Stomach smooth muscle (tissue), 2 donors: ENCODE measurements at regions not wholly inside any gene's neighbourhood (a gene's known extent, or its start where the extent isn't known, plus 50 kb on each side); places are given as distances from the start of the nearest gene placed in this dataset.

Source experiments
- H3K27ac ChIP-seq: one replicate; pipeline ENCODE4 v1.7.0; 2013; ENCODE audit warnings: mild to moderate bottlenecking, low read length, inconsistent platforms
- H3K27me3 ChIP-seq, 2 donors: one replicate each; pipeline ENCODE4 v1.7.0; 2013; ENCODE audit warnings: low read length in 2 of 2; ENCODE audit not compliant: insufficient read depth in 2 of 2, control insufficient read depth in 1 of 2
- H3K36me3 ChIP-seq, 2 donors: one replicate each; pipeline ENCODE4 v1.7.0; 2013; ENCODE audit warnings: low read length in 2 of 2; ENCODE audit not compliant: control insufficient read depth in 2 of 2, insufficient read depth in 2 of 2
- H3K4me1 ChIP-seq: one replicate; pipeline ENCODE4 v1.7.0; 2013; ENCODE audit warnings: low read length; ENCODE audit not compliant: control insufficient read depth, insufficient read depth
- H3K4me3 ChIP-seq, 2 donors: one replicate each; pipeline ENCODE4 v1.7.0; 2013; ENCODE audit warnings: low read length in 2 of 2
- H3K9ac ChIP-seq, 2 donors: one replicate each; pipeline ENCODE4 v1.7.0; 2013; ENCODE audit warnings: low read length in 2 of 2, mild to moderate bottlenecking in 1 of 2
- H3K9me3 ChIP-seq, 2 donors: one replicate each; pipeline ENCODE4 v1.7.0; 2013; ENCODE audit warnings: low read length in 2 of 2; ENCODE audit not compliant: control insufficient read depth in 2 of 2
- donor health status: healthy.
- donor health status: Pancreatic carcinoma.

GRCh38 chr6:90450268-90450953, 136.5 kb downstream of the MAP3K7 start:
- no peak overlapping the region for H3K27ac ChIP-seq
- no peaks in the 10 kb centered on the region for H3K36me3 ChIP-seq
- no peaks in the 10 kb centered on the region for H3K4me1 ChIP-seq
- no peak overlapping the region for H3K9ac ChIP-seq
- H3K4me3 ChIP-seq = no peak overlapping the region
- no peaks in the 10 kb centered on the region for H3K9me3 ChIP-seq
- H3K27me3 ChIP-seq = no peaks in the 10 kb centered on the region

GRCh38 chr6:90449311-90449710, 137.6 kb downstream of the MAP3K7 start:
- Histone ChIP-seq H3K36me3 (no peaks in the 10 kb centered on the region), H3K9me3 (no peaks in the 10 kb centered on the region), H3K4me3 (no peak overlapping the region)

GRCh38 chr6:90448836-90449235, 138.0 kb downstream of the MAP3K7 start:
- Histone ChIP-seq H3K9me3 (no peaks in the 10 kb centered on the region), H3K4me3 (no peak overlapping the region), H3K36me3 (no peaks in the 10 kb centered on the region), H3K27ac (no peak overlapping the region), H3K4me1 (no peaks in the 10 kb centered on the region), H3K9ac (no peak overlapping the region), H3K27me3 (no peaks in the 10 kb centered on the region)

More at GRCh38 chr6:90449311-90449710, 137.6 kb downstream of the MAP3K7 start:
- no peak overlapping the region for H3K27ac ChIP-seq
- H3K9ac ChIP-seq = no peak overlapping the region
- H3K27me3 ChIP-seq = no peaks in the 10 kb centered on the region
- no peaks in the 10 kb centered on the region for H3K4me1 ChIP-seq

- no peaks in the 10 kb centered on the region for H3K36me3 ChIP-seq
- H3K4me1 ChIP-seq = no peaks in the 10 kb centered on the region
- H3K4me3 ChIP-seq = no peak overlapping the region
- H3K27me3 ChIP-seq = peaks cover 0 to 3% of the 10 kb centered on the region in 2 donors
- H3K9me3 ChIP-seq = no peaks in the 10 kb centered on the region
- H3K9ac ChIP-seq = no peak overlapping the region
- no peak overlapping the region for H3K27ac ChIP-seq
These were observed 140.7 kb downstream of the MAP3K7 start for GRCh38 chr6:90446164-90446563.

- Histone ChIP-seq H3K27ac (no peak overlapping the region), H3K9ac (no peak overlapping the region), H3K9me3 (no peaks in the 10 kb centered on the region), H3K4me1 (no peaks in the 10 kb centered on the region), H3K4me3 (no peak overlapping the region), H3K27me3 (peaks cover 0 to 3% of the 10 kb centered on the region in 2 donors), H3K36me3 (no peaks in the 10 kb centered on the region)
These were observed 141.3 kb downstream of the MAP3K7 start for GRCh38 chr6:90445533-90446108.

- Histone ChIP-seq H3K9ac (no peak overlapping the region), H3K9me3 (no peaks in the 10 kb centered on the region), H3K4me3 (no peak overlapping the region), H3K27ac (no peak overlapping the region), H3K4me1 (no peaks in the 10 kb centered on the region), H3K27me3 (peaks cover 0 to 3% of the 10 kb centered on the region in 2 donors), H3K36me3 (no peaks in the 10 kb centered on the region)
These were observed 142.6 kb downstream of the MAP3K7 start for GRCh38 chr6:90444160-90444714.

GRCh38 chr6:90442366-90442765, 144.5 kb downstream of the MAP3K7 start:
- H3K4me3 ChIP-seq = no peak overlapping the region
- H3K36me3 ChIP-seq = no peaks in the 10 kb centered on the region
- no peaks in the 10 kb centered on the region for H3K9me3 ChIP-seq
- no peak overlapping the region for H3K27ac ChIP-seq
- H3K4me1 ChIP-seq = no peaks in the 10 kb centered on the region
- H3K27me3 ChIP-seq = peaks cover 0 to 3% of the 10 kb centered on the region in 2 donors
- H3K9ac ChIP-seq = no peak overlapping the region

GRCh38 chr6:90440586-90441283, 144.1 kb upstream of the BACH2 start:
- H3K4me1 ChIP-seq = no peaks in the 10 kb centered on the region
- no peak overlapping the region for H3K9ac ChIP-seq
- H3K4me3 ChIP-seq = no peak overlapping the region
- H3K9me3 ChIP-seq = no peaks in the 10 kb centered on the region
- no peaks in the 10 kb centered on the region for H3K36me3 ChIP-seq
- peaks cover 0 to 3% of the 10 kb centered on the region in 2 donors for H3K27me3 ChIP-seq
- H3K27ac ChIP-seq = no peak overlapping the region

- Histone ChIP-seq H3K27me3 (peaks cover 0 to 3% of the 10 kb centered on the region in 2 donors), H3K4me3 (no peak overlapping the region), H3K27ac (no peak overlapping the region), H3K9ac (no peak overlapping the region), H3K4me1 (no peaks in the 10 kb centered on the region), H3K9me3 (no peaks in the 10 kb centered on the region), H3K36me3 (no peaks in the 10 kb centered on the region)
These were observed 142.9 kb upstream of the BACH2 start for GRCh38 chr6:90439586-90439985.

GRCh38 chr6:90436403-90436802, 139.8 kb upstream of the BACH2 start:
- no peak overlapping the region for H3K4me3 ChIP-seq
- H3K4me1 ChIP-seq = no peaks in the 10 kb centered on the region
- H3K27me3 ChIP-seq = no peaks in the 10 kb centered on the region
- H3K36me3 ChIP-seq = no peaks in the 10 kb centered on the region
- no peaks in the 10 kb centered on the region for H3K9me3 ChIP-seq
- no peak overlapping the region for H3K27ac ChIP-seq
- no peak overlapping the region for H3K9ac ChIP-seq
